IMR-90 (cell line): ENCODE measurements at regions not wholly inside any gene's neighbourhood (a gene's known extent, or its start where the extent isn't known, plus 50 kb on each side); places are given as distances from the start of the nearest gene placed in this dataset.

Experiments used
- MXI1 ChIP-seq: IDR thresholded peaks from 2 replicates; pipeline ENCODE4 v1.6.1; 2012; ENCODE audit warnings: low read depth, mild to moderate bottlenecking, low read length, moderate library complexity, borderline replicate concordance
- POLR2A ChIP-seq: IDR thresholded peaks from 2 replicates; pipeline ENCODE4 v1.6.1; 2012; ENCODE audit warnings: mild to moderate bottlenecking, low read depth, low read length
- RAD21 ChIP-seq: IDR thresholded peaks from 2 replicates; pipeline ENCODE4 v1.6.1; 2012; ENCODE audit warnings: low read length, improper control_type of control experiment
- SMC3 ChIP-seq: fragments of 150-350 bp; IDR thresholded peaks from 2 replicates; pipeline ENCODE4 v1.6.1; 2016; ENCODE audit warnings: low read depth, mild to moderate bottlenecking, antibody characterized with exemption, low read length, moderate library complexity
- TF ChIP-seq, protein P1 (sequence below): conservative IDR thresholded peaks from 2 replicates; pipeline ENCODE4 v1.5.1; 2012; ENCODE audit warnings: mild to moderate bottlenecking, low read depth, low read length, improper control_type of control experiment
- TF ChIP-seq, protein P2 (sequence below): fragments of 150-350 bp; IDR thresholded peaks from 2 replicates; pipeline ENCODE4 v1.6.1; 2017; ENCODE audit warnings: mild to moderate bottlenecking, antibody characterized with exemption, low read length, low read depth
- TF ChIP-seq, protein P3 (sequence below): fragments of 150-350 bp; IDR thresholded peaks from 2 replicates; pipeline ENCODE4 v1.6.1; 2016; ENCODE audit warnings: low read depth, mild to moderate bottlenecking, low read length, moderate library complexity, borderline replicate concordance

DNA sequence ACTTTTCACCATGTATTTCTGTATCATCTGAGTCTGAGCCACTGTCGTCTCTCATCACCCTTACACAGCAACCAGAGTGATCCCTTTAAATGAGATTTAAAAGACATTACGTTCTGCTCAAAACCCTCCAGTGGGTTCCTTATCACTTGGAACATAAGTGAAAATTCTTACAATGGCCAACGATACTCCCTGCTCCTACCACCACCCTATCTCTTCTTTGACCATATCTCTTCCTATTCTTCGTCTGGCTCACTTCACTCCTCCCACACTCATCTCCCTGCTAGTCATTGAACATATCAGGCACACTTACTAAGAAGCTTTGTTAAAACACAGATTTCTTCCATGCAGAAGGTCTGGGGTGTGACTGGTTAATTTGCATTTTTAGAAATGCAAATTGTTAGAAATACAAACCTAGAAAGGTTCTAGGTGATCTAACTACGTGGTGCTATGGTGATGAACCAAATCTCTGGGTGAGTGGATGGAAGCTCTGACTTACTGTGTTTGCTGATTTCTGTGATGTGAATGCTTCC is 166.6 kb upstream of the CD180 start:
- TF ChIP-seq, protein P1, sequence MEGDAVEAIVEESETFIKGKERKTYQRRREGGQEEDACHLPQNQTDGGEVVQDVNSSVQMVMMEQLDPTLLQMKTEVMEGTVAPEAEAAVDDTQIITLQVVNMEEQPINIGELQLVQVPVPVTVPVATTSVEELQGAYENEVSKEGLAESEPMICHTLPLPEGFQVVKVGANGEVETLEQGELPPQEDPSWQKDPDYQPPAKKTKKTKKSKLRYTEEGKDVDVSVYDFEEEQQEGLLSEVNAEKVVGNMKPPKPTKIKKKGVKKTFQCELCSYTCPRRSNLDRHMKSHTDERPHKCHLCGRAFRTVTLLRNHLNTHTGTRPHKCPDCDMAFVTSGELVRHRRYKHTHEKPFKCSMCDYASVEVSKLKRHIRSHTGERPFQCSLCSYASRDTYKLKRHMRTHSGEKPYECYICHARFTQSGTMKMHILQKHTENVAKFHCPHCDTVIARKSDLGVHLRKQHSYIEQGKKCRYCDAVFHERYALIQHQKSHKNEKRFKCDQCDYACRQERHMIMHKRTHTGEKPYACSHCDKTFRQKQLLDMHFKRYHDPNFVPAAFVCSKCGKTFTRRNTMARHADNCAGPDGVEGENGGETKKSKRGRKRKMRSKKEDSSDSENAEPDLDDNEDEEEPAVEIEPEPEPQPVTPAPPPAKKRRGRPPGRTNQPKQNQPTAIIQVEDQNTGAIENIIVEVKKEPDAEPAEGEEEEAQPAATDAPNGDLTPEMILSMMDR, result no peak
- no peak for TF ChIP-seq POLR2A
- TF ChIP-seq, protein P2, sequence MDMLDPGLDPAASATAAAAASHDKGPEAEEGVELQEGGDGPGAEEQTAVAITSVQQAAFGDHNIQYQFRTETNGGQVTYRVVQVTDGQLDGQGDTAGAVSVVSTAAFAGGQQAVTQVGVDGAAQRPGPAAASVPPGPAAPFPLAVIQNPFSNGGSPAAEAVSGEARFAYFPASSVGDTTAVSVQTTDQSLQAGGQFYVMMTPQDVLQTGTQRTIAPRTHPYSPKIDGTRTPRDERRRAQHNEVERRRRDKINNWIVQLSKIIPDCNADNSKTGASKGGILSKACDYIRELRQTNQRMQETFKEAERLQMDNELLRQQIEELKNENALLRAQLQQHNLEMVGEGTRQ, result no peak
- no peak for TF ChIP-seq MXI1
- no peak for TF ChIP-seq SMC3
- TF ChIP-seq, protein P3, sequence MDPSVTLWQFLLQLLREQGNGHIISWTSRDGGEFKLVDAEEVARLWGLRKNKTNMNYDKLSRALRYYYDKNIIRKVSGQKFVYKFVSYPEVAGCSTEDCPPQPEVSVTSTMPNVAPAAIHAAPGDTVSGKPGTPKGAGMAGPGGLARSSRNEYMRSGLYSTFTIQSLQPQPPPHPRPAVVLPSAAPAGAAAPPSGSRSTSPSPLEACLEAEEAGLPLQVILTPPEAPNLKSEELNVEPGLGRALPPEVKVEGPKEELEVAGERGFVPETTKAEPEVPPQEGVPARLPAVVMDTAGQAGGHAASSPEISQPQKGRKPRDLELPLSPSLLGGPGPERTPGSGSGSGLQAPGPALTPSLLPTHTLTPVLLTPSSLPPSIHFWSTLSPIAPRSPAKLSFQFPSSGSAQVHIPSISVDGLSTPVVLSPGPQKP, result no peak
- no peak for TF ChIP-seq RAD21
